SKM-1 (cell line): ENCODE measurements at regions not wholly inside any gene's neighbourhood (a gene's known extent, or its start where the extent isn't known, plus 50 kb on each side); places are given as distances from the start of the nearest gene placed in this dataset.
A peak's percentile ranks its signal among the peaks of the same experiment; 100 is the strongest.

Experiments used
- DNase-seq: peaks from one replicate; lab custom pipeline; 2025; ENCODE audit not compliant: unreplicated experiment; lab: John Stamatoyannopoulos, UW

DNA sequence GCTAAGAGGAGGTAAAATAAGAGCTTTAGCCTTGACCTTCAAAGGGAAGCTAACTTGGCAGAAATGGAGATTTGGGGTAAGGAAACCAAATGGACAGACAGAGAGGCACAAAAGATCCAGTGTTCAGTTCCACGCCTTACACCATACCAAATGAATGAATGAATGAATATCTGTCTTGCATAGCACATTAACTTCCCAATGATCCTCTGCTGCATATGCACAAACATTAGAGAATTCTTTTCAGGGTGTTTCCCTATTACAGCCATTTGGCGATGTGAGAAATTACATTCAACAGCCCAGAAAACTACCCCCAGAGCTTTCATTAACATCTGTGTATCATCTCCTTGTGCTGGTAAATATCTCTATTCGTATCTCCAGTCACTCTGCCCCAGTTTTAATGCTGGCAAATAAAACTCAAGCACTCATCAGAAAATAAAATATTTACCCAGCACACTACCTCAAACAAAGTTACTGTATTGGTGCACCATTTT, 1056.2 kb downstream of the SORCS3 start:
- no peak for DNase-seq

DNA sequence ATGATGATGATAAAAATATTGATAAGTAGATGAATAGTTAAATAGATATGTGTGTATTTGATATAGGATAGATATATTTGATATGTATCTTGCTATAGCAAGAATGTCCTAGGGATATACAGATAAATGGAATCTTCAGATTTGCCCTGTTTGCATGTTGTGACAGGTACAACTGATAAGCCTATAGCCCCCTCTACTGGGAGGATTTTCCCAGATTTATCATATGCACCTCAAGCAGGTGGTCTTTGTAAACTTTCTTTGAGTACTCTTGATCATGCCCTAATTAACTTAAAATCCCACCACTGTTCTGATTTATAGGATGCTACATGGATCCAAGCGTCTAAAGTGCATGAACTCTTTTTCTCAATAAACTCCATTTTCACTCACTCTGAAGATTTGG, 1050.7 kb downstream of the SORCS3 start:
- DNase-seq, result no peak

DNA sequence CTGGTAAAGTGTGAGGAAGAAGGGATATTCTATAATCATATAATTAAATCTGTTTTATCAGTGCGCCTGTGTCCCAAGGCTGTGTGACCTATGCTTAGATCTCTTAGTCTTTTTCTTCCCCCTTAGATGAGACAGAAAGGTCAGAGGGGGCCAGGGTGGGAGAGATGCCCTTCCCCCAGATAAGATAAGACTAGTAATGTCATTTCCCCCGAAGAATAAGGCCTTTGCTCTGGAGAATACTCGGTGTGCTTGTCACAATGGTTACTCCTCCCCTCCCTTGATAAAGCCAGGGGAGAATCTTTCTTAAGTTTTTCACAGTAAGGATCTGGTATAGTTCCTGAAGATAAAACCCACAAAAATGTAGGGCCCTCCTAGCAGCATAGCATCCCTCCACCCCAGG, 1041.8 kb downstream of the SORCS3 start:
- DNase-seq, result no peak

DNA sequence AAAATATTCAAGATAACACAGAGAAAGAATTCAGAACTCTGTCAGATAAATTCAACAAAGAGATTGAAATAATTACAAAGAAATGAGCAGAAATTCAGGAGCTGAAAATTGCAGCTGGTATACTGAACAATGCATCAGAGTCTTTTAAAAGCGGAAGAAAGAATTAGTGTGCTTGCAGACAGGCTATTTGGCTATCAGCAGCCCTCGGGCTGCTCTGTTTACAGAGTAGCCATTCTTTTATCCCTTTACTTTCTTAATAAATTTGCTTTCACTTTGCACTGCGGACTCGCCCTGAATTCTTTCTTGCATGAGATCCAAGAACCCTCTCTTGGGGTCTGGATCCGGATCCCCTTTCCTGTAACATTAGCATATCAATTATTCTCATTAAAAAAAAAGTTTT, 1040.0 kb downstream of the SORCS3 start:
- DNase-seq, result peak; percentile 27

DNA sequence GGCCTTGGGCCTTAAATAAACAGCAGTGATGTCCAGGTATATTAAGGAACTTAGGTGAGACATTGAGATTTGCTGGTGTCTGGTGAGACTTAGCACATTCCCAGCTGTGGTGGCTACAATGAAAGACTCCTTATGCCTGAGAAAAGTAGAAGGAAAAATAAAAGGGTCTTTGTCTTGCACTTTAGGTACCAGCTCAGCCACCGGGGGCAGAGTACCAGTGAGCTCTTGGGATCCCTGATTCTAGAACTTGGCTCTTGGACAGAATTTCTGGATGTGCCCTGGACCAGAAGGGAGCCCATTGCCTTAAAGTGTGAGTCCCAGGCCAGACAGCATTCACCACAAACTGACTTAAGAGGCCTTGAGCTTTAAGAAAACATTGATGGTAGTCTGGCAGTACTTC, 1038.7 kb downstream of the SORCS3 start:
- no peak for DNase-seq

DNA sequence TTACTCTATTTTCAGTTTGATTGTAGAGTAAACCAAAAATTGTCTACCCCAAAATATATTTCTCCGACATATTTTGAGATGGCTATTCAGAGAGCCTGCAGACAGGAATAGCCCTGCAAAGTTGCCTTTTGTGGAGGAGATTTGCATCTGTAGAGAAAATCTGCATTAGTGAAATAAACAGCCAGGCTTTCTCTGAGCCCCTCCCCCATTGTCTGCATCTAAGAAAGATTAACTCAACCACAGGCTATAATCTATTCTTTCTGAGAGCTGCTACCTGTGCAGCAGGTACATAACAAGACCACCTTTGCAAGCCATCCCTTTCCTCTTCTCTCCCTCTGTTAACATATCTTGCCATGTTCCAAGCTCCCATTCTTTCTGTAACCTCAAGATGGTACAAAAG, 1034.2 kb downstream of the SORCS3 start:
- DNase-seq, result no peak

DNA sequence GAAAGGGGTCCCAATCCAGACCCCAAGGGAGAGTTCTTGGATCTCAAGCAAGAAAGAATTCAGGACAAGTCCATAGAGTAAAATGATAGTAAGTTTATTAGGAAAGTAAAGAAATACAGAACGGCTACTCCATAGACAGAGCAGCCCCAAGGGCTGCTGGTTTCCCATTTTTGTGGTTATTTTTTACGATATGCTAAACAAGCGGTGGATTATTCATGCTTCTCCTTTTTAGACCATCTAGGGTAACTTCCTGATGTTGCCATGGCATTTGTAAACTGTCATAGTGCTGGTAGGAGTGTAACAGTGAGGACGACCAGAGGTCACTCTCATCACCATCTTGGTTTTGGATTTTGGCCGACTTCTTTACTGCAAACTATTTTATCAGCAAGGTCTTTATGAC, 1033.4 kb downstream of the SORCS3 start:
- DNase-seq, result no peak

DNA sequence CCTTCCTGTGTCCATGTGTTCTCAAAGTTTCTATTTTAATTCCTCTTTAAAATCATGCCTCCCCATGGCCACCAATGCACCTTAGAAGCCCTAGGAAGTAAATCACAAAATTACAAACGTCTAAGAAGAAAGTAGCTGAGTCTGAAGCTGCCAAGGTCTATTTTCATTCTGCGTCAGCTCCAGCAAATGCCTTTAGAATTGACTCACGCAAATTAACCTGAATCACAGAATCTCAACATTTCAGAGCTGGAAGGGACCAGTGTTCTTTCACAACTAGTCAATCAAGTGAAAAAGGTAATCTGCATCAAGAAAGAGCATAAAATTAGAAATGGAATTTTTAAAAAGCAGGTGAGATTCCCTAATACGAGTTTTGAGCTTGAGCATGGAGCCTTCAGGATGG, 1017.6 kb downstream of the SORCS3 start:
- no peak for DNase-seq

DNA sequence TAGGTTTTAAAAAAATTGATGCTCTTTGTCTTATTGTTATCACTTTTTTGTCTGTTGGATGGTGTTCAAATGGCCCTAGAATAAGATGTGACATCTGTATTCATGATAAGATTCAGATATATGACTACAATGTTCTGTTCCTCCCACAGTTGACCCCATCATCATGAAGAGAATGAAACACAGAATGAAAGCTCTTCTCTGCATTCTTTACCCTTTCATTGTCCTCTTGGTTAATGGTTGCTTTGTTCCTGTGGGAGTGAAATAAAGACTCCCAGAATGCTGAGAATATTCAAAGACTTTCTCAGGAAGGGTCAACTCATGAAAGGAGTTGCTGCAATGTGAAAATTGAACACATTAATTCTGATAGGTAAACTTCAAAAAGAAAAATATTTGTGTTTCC, 1015.8 kb downstream of the SORCS3 start:
- DNase-seq, result no peak

DNA sequence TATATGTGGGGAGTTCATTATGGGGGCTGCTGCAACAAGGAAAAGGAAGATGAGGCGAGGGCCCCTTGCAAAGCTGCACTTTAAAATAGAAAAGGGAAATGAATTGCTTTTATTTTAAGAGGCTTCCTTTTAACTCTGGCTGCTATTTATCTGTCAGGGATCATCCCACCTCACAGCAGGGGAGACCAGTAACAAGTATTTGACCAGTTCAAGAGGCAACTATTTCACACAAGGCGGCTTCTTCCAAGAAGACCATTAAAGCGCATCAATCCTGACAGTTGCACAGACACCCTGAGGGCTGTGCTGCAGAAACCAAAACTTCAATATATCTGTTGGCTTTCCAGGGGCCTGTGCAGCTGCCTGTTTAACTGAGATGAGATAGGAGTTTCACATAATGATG, 1009.2 kb downstream of the SORCS3 start:
- no peak for DNase-seq

DNA sequence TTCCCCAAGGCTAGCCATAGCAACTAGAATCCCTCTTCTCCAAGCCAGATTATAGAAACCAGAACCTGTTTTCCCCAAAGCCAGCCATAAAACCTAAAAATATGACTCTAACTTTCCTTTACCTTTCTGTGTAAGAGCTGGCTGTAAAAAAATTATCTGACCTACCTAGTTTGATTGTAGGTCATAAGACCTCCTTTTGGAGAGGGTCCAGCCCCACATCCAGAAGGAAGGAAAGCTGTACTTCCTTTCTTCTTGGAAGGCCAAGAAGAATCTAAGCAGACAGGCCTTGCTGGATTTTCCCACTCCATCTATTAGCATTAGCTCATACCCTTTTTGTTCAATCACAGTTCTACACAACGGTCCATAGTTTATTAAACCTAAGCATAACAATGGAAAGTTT, 1006.3 kb downstream of the SORCS3 start:
- no peak for DNase-seq

DNA sequence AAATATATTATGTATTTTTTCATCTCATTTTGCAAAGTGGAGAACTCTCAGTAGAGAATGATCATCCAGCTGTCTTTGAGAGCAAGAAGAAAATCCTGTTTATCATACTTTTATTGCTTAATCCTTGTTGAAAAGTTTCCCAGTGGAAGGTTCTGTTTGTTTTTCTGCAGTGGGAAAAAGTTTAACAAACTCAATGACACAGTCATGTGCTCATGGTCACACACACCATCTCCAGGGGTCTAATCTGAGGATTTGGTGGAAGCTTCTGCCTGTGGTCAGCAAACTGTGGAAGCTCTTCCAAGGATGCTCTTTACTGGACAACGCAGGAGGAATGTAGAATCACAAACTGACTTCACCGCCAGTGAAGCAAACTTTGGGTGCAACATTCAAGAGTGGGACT, 1003.9 kb downstream of the SORCS3 start:
- no peak for DNase-seq

DNA sequence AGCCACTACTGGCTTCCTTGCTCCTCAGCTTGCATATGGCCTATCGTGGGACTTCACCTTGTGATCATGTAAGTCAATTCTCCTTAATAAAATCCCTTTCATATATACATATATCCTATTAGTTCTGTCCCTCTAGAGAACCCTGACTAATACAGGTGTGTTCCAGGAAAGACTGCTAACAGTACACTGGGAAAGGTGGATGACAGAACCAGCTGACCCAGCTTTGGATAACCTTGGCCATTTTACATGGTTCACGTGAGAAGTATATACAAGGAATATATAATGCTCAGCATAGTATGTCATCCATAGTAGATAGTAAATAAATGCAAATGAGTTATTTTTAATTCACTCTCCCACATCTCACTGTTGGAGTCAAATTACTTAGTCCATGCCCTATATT, 1003.5 kb downstream of the SORCS3 start:
- no peak for DNase-seq

DNA sequence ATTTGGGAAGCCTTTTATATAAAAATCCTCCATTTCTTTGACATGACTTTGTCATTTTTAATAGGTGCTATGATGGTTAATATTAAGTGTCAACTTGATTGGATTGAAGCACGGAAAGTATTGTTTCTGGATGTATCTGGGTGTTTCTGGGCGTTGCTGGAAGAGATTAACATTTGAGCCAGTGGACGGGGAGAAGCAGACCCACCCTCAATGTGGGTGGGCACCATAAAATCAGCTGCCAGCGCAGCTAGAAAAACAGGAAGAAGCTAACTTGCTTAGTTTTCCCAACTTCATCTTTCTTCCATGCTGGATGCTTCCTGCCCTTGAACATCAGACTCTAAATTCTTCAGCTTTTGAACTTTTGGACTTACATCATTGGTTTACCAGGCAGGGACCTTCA, 1003.0 kb downstream of the SORCS3 start:
- DNase-seq, result no peak

DNA sequence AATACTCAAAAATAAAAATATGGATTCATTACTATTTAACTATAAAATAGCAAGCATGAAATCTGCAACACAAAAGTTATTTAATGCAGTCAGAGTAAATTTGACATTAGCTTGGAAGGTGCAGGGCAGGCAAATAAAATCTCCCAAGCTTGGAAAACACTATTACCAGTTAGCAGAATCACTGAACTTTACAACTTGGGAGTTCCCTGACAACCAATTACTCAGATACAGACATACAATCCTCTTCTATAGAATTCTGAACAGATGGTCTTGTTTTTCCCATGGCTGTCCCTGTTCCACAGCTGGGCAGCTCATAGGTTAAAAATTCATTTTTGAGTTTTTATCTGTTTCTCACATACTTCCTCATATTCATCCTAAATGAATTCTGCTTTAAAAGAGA, 1002.6 kb downstream of the SORCS3 start:
- DNase-seq, result no peak

DNA sequence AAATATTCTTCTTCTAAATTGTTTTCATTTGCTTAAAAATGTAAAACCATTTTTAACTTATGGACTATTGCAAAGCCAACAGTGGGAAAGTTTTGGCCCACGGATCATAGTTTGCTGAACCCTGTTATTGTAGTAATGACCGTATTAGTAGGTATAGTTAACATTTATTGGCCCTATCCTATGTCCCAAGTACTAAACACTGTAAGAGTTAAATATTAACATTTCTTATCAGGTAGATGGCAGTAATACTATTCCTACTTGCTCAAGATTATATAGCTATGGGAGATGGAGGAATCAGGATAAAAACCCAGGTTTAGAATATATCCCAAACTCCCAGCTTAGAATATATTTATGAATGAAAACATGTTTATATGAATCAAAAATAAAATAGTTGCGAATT, 993.2 kb downstream of the SORCS3 start:
- no peak for DNase-seq

DNA sequence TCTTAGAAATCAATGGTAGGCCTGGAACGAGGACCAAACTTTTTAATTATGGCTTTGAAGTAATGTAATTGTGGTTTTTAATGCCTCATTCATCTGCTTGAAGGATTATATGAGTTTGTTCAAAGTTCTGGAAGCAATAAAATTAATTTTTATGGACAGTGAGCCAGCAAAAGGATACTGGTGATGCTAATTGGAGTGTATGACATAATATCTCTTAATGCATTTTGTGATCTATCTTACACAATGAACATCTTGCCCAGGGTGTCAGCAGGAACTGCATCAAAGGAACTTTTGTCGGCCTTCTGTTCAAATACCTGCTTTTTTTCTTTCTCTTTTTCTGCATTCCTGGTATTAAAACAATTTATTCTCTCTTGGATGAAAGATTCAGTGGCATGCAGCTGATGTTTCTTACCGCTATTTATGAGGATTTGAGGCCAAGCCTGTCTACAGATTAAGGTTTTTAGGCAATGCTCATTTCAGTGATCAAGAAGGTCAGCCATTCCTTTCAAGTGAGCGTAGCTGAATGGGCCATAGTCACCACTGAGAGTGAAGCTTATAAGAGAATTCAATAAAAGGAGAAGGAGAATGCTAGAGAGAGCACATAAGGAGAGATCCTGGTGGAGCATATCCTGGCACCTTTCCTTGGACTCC, 974.8 kb downstream of the SORCS3 start:
- no peak for DNase-seq

DNA sequence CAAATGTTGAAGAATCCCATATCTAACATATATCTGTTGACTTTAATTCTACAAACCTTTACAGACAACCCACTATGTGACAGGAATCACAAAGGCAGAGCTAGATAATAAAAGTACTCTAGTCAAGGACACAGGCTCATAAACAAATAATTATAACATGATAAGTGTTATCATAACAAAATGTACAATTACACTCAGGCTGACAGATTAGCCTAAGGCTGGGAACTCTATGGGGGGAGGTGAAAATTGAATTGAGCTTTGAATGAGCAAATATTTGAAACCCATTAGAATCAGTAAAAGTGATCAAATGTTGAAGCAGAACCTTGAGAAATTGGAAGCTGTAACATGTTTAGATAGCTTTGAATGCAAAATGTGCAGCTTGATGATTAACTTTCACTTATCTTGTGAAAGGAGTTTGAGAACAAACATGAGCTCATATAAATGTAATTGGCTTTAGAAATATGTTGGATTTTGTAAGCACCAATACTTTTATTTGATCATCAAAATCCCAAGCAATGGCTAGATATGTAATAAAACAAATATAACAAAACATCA, 970.2 kb downstream of the SORCS3 start:
- no peak for DNase-seq

DNA sequence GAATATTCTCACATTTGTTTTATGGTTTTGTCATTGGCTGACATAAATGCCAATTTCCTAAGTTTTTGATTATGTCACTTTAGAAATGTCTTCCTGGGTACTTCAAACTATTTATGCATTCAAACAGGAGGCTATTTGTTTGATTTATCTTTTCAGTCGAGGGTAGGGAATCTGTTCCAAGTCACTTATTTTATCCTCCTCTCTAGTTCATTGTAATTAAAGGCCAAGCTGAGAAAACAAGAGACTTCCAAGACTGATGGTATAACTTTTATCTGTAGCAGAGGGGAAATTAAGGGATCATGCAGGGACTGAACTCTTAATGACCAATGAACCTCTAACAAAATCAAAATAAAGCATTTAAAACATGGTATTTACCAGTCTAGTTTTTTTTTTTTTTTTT, 968.4 kb downstream of the SORCS3 start:
- DNase-seq, result no peak

DNA sequence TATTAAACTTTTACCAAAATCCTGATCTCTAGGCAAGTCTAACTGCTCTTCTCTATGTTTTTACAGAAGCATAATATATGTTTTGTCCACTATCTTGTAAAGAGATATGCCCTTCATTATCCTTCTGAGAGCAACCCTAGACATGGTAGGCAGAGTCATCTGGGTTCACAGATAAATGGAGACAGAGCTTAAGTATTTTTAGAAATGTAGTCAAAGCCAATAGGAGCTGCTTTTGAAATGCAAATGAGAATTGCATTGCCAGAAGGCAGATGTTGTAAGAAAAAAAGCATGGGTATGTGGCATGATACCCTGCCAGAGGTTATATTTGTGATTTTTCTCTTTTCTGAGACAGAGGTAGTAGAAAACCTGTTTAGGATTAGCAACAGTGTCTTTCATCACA, 964.8 kb downstream of the SORCS3 start:
- DNase-seq, result no peak

DNA sequence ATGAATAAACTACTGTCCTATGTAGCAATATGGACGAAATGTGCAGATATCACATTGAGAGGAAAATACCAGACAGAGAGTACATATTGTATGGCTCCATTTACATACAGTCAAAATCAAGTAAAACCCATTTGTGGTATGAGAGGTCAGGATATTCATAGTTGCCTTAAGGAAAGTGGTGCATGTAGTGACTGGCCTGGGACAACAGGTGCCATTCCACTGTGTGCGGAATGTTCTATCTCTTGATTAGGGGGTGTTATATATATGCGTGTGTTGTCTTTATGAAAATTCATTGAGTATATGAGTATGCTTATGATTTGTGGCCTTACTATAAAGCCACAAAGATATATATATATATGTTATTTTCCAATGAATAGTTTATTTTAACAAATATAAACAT, 964.0 kb downstream of the SORCS3 start:
- no peak for DNase-seq

DNA sequence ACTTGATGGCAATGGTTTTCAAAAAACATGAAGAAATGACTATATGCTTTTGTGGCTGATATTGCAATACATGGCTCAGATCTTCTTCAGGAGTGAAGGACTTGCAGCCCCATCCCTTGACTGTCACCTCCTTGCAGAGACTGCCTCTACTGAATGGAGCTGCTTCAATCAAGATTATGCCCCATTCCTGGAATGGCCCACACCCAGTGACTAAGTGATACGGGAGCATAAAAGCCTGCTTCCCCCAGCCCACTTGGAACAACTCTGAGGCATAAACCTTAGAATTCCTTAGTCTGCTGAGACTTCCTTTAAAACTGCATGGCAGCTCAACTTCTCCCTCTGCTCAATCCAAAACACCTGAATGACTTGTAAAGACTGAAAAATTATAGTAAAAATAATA, 957.1 kb downstream of the SORCS3 start:
- DNase-seq, result no peak

DNA sequence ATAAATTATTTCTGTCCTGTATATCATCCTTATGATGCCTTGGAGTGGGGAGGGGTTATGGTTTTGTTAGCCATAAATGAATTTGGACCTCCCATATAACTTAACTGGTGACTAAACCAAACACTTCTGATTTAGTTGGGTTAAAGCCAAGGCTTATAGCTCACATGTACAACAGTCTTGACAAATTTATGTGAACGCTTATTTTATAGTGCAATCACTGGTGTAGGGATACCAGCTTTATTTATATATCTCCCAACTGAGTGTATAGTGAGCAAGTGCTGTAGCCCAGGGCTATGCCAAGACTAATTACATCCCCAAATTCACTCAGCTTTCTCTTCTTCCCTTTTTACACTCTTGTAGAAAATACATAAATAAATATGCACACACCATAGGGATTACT, 956.2 kb downstream of the SORCS3 start:
- DNase-seq, result no peak
